ENCODE measurements at regions not wholly inside any gene's neighbourhood (a gene's known extent, or its start where the extent isn't known, plus 50 kb on each side); places are given as distances from the start of the nearest gene placed in this dataset.

- no peak for DNase-seq (ENCODE audit: low read depth)
- H3K27ac Mint-ChIP-seq (ENCODE audit: unreplicated experiment): no peak overlapping the region
- Histone ChIP-seq H3K4me2 (ENCODE audit: low read length) (no peak overlapping the region), H3K27ac (ENCODE audit: low read depth, low read length) (no peak overlapping the region), H3K36me3 (ENCODE audit: insufficient read depth, low read length) (no peaks in the 10 kb centered on the region), H3K4me1 (ENCODE audit: insufficient read depth, low read length) (peaks cover 5% of the 10 kb centered on the region), H3K4me3 (ENCODE audit: insufficient read depth, low read depth, low read length) (no peak overlapping the region), H3K9me3 (ENCODE audit: insufficient read depth, low read depth, low read length) (no peaks in the 10 kb centered on the region), H3K27me3 (ENCODE audit: insufficient read depth, low read length) (no peaks in the 10 kb centered on the region), H3K79me2 (ENCODE audit: insufficient read depth, low read length) (no peaks in the 10 kb centered on the region), H4K20me1 (ENCODE audit: insufficient read depth, low read length) (no peaks in the 10 kb centered on the region), H3K9ac (ENCODE audit: low read length) (no peak overlapping the region), H2AFZ (ENCODE audit: low read depth, low read length) (no peak overlapping the region)
- H3K4me1 Mint-ChIP-seq (ENCODE audit: low read depth, unreplicated experiment): peaks cover 5% of the 10 kb centered on the region
- FAIRE-seq: no peak
- H3K9me3 Mint-ChIP-seq (ENCODE audit: unreplicated experiment): peaks cover 2% of the 10 kb centered on the region
- H3K27me3 Mint-ChIP-seq (ENCODE audit: low read depth, unreplicated experiment): no peaks in the 10 kb centered on the region
- TF ChIP-seq, protein P1, sequence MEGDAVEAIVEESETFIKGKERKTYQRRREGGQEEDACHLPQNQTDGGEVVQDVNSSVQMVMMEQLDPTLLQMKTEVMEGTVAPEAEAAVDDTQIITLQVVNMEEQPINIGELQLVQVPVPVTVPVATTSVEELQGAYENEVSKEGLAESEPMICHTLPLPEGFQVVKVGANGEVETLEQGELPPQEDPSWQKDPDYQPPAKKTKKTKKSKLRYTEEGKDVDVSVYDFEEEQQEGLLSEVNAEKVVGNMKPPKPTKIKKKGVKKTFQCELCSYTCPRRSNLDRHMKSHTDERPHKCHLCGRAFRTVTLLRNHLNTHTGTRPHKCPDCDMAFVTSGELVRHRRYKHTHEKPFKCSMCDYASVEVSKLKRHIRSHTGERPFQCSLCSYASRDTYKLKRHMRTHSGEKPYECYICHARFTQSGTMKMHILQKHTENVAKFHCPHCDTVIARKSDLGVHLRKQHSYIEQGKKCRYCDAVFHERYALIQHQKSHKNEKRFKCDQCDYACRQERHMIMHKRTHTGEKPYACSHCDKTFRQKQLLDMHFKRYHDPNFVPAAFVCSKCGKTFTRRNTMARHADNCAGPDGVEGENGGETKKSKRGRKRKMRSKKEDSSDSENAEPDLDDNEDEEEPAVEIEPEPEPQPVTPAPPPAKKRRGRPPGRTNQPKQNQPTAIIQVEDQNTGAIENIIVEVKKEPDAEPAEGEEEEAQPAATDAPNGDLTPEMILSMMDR (IDR thresholded peaks at IDR 0.05; ENCODE audit: insufficient read depth, low read depth, low read length): no peak
- TF ChIP-seq EZH2 (IDR thresholded peaks at IDR 0.05; ENCODE audit: insufficient read depth, low read length): no peak
- no peaks in the 10 kb centered on the region for H3K36me3 Mint-ChIP-seq (ENCODE audit: low read depth, unreplicated experiment)
- no peak overlapping the region for H3K4me3 Mint-ChIP-seq (ENCODE audit: unreplicated experiment)
Observed at GRCh38 chr4:66433706-66434105, 763.4 kb upstream of the EPHA5 start.

- Mint-ChIP-seq H3K27ac (ENCODE audit: unreplicated experiment) (peak overlapping the region; percentile 6), H3K4me3 (ENCODE audit: unreplicated experiment) (no peak overlapping the region), H3K9me3 (ENCODE audit: unreplicated experiment) (no peaks in the 10 kb centered on the region), H3K27me3 (ENCODE audit: low read depth, unreplicated experiment) (no peaks in the 10 kb centered on the region), H3K36me3 (ENCODE audit: low read depth, unreplicated experiment) (no peaks in the 10 kb centered on the region), H3K4me1 (ENCODE audit: low read depth, unreplicated experiment) (peaks cover 5% of the 10 kb centered on the region)
- Histone ChIP-seq H3K9ac (ENCODE audit: low read length) (no peak overlapping the region), H3K27ac (ENCODE audit: low read depth, low read length) (peak overlapping the region; percentile 40), H3K4me2 (ENCODE audit: low read length) (peak overlapping the region; percentile 0), H3K36me3 (ENCODE audit: insufficient read depth, low read length) (no peaks in the 10 kb centered on the region), H3K27me3 (ENCODE audit: insufficient read depth, low read length) (no peaks in the 10 kb centered on the region), H2AFZ (ENCODE audit: low read depth, low read length) (peak overlapping the region; percentile 24), H3K79me2 (ENCODE audit: insufficient read depth, low read length) (no peaks in the 10 kb centered on the region), H3K4me1 (ENCODE audit: insufficient read depth, low read length) (peaks cover 5% of the 10 kb centered on the region), H4K20me1 (ENCODE audit: insufficient read depth, low read length) (no peaks in the 10 kb centered on the region), H3K4me3 (ENCODE audit: insufficient read depth, low read depth, low read length) (no peak overlapping the region), H3K9me3 (ENCODE audit: insufficient read depth, low read depth, low read length) (no peaks in the 10 kb centered on the region)
- peak; percentile 65 for DNase-seq (ENCODE audit: low read depth)
- FAIRE-seq: no peak
- TF ChIP-seq, protein P1 (IDR thresholded peaks at IDR 0.05; ENCODE audit: insufficient read depth, low read depth, low read length): no peak
- TF ChIP-seq EZH2 (IDR thresholded peaks at IDR 0.05; ENCODE audit: insufficient read depth, low read length): no peak
Observed at GRCh38 chr4:66430856-66431255, 760.6 kb upstream of the EPHA5 start.

DNA sequence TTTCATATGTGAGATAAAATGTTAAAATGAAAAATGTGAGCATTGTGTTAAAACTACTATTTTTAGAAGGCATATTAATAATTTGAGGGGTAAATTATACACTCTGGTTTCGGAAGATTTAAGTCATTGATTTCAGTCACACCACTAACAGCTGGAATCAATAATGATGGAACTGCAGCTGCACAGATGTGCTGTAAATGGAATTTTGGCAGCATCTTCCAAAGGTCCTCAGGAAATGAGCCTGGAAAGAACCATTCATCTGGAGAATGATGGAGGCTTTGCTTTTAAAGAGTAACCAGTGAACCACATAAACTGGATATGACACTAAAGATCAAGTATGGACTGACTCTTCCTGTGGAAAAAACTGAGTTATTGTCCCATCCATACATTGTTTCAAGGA, 759.0 kb upstream of the EPHA5 start:
- no peaks in the 10 kb centered on the region for H3K9me3 Mint-ChIP-seq (ENCODE audit: unreplicated experiment)
- no peak for FAIRE-seq

More for the DNA sequence above, 759.0 kb upstream of the EPHA5 start:
- no peaks in the 10 kb centered on the region for H3K36me3 Mint-ChIP-seq (ENCODE audit: low read depth, unreplicated experiment)
- no peak for TF ChIP-seq EZH2 (IDR thresholded peaks at IDR 0.05; ENCODE audit: insufficient read depth, low read length)
- TF ChIP-seq, protein P1 (IDR thresholded peaks at IDR 0.05; ENCODE audit: insufficient read depth, low read depth, low read length): no peak
- no peak overlapping the region for H3K4me2 ChIP-seq (ENCODE audit: low read length)
- H3K36me3 ChIP-seq (ENCODE audit: insufficient read depth, low read length): no peaks in the 10 kb centered on the region
- no peaks in the 10 kb centered on the region for H3K9me3 ChIP-seq (ENCODE audit: insufficient read depth, low read depth, low read length)
- H3K4me1 ChIP-seq (ENCODE audit: insufficient read depth, low read length): peaks cover 5% of the 10 kb centered on the region
- no peak overlapping the region for H2AFZ ChIP-seq (ENCODE audit: low read depth, low read length)
- H3K27me3 ChIP-seq (ENCODE audit: insufficient read depth, low read length): no peaks in the 10 kb centered on the region
- no peak overlapping the region for H3K27ac Mint-ChIP-seq (ENCODE audit: unreplicated experiment)
- peaks cover 5% of the 10 kb centered on the region for H3K4me1 Mint-ChIP-seq (ENCODE audit: low read depth, unreplicated experiment)
- H3K27me3 Mint-ChIP-seq (ENCODE audit: low read depth, unreplicated experiment): no peaks in the 10 kb centered on the region
- DNase-seq (ENCODE audit: low read depth): no peak
- H3K9ac ChIP-seq (ENCODE audit: low read length): no peak overlapping the region
- no peaks in the 10 kb centered on the region for H3K79me2 ChIP-seq (ENCODE audit: insufficient read depth, low read length)
- H3K4me3 ChIP-seq (ENCODE audit: insufficient read depth, low read depth, low read length): no peak overlapping the region
- H4K20me1 ChIP-seq (ENCODE audit: insufficient read depth, low read length): no peaks in the 10 kb centered on the region
- H3K27ac ChIP-seq (ENCODE audit: low read depth, low read length): no peak overlapping the region
- H3K4me3 Mint-ChIP-seq (ENCODE audit: unreplicated experiment): no peak overlapping the region

All from astrocyte (in vitro differentiated cells and primary cell).